Right cardiac atrium (tissue), 5 donors: ENCODE measurements at regions not wholly inside any gene's neighbourhood (a gene's known extent, or its start where the extent isn't known, plus 50 kb on each side); places are given as distances from the start of the nearest gene placed in this dataset.
"Not testable (repeated sequence)": the region's sequence is repeated elsewhere in the genome, so short reads cannot be mapped to it uniquely, and the experiment has no call there.

Experiments
- ATAC-seq, 2 donors: fragments of 200-7000 bp; cut with Tn5 transposase; one replicate each; pipeline versions ENCODE4 v1.8.0 to v1.9.1; 2020; ENCODE audit warnings: moderate library complexity in 2 of 2, mild to moderate bottlenecking in 1 of 2
- DNase-seq, 3 donors: peaks; one replicate each; pipeline ENCODE4 v3.0.0-alpha.2; 2020
- H3K27ac ChIP-seq: one replicate; pipeline ENCODE4 v1.5.1; 2013; ENCODE audit warnings: mild to moderate bottlenecking, low read length, control low read depth, moderate library complexity
- H3K27me3 ChIP-seq: one replicate; pipeline ENCODE4 v1.6.1; 2013; ENCODE audit not compliant: control insufficient read depth, insufficient read depth
- H3K4me1 ChIP-seq: one replicate; pipeline ENCODE4 v1.6.1; 2013; ENCODE audit warnings: low read length; ENCODE audit not compliant: control insufficient read depth, insufficient read depth
- H3K4me3 ChIP-seq: one replicate; pipeline ENCODE4 v1.5.1; 2013; ENCODE audit warnings: low read length, control low read depth
- H3K9me3 ChIP-seq: one replicate; pipeline ENCODE4 v1.6.1; 2013; ENCODE audit warnings: low read length; ENCODE audit not compliant: control insufficient read depth
- WGBS: extraction: QIAGEN DNeasy Blood & Tissue Kit; methylation state at CpG from one replicate; pipeline ENCODE4 v1.1.7; 2013; 5-methylcytosine and 5-hydroxymethylcytosine counted together
- intact Hi-C, 4 donors: fragments of 100-400 bp; cut with DNase I; formaldehyde crosslinking; loops; one replicate each; pipeline versions ENCODE4 v1.11.0 to v1.14.0; 2022 to 2023
- donor health status: healthy with polysubstance abuse.
- donor health status: DM: no; HTN: yes; CAD: no.
- donor health status: DM: no; HTN: no; CAD: no.
- donor health status: DM: no; HTN: yes; CAD: no; lungs with severe emphysema.
- donor health status: DM: yes; HTN: yes; CAD: no.

DNA sequence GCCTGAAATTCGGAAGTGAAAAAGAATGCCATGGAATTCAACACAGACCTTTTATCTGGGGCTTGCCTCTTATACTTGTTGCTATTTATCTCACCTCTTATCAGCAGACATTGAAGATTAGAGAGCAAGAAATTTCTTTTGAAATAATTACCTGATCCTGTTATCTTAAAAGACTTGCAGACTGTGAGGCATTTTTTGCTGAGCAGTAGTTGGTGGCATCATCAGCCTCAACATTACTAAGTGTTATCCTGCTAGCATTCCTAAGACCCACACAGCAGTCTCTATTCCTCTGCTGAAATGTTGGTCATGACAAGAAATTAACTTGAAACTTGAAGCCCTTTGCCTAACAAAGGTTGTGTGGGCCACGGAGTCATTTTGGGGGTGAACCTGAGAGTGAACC lies 186.5 kb downstream of the TRIB2 start:
- Histone ChIP-seq H3K27me3 (no peaks in the 10 kb centered on the region), H3K27ac (no peak overlapping the region), H3K4me3 (no peak overlapping the region), H3K9me3 (no peaks in the 10 kb centered on the region), H3K4me1 (no peaks in the 10 kb centered on the region)
- intact Hi-C loops, result no loop called here
- DNase-seq (no peak), ATAC-seq (peak in 1 of 2 donors; percentile 25)
- 82% methylated on average over 2 of the region's 2 CpGs for WGBS

DNA sequence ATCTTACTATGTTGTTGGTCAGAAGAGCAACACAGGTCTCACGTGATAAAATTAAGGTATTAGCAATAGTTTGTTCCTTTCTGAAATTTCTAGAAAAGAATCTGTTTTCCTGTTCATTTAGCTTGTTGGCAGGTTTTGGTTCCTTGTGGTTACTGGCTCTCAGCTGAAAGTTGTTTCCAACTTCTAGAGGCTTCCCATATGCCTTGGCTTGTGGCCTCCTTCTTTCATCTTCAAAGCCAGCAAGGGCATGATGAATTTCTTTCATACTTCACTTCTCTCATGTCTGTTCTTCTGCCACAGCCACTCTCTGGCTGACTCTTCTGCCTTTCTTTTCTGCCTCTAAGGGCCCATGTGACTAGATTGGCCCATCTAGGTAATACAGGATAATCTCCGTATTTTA lies 193.7 kb downstream of the TRIB2 start:
- no peaks in the 10 kb centered on the region for H3K27me3 ChIP-seq
- ATAC-seq, result no peak
- 95% methylated on average over 2 of the region's 2 CpGs for WGBS
- H3K4me3 ChIP-seq, result no peak overlapping the region
- H3K9me3 ChIP-seq, result no peaks in the 10 kb centered on the region
- H3K27ac ChIP-seq, result no peak overlapping the region
- intact Hi-C loops, result no loop called here
- no peak for DNase-seq
- no peaks in the 10 kb centered on the region for H3K4me1 ChIP-seq

DNA sequence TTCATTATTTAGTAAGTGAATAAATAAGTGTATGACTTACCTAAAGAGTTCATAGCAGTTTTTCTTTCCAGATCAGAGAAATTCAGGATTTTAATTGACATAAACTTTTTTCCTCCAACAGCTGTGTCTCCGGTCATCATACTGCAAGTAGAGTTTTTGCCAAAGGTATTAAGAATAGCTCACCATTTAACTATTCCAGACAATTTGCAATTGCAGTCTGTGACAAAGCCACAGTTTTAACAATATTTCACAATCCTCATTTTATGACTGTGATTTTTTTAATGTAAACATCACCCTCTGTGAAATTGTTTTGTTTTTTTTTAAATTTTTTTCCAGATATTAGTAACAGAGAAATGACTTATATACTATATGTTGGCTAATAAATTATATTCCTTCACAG lies 199.1 kb downstream of the TRIB2 start:
- intact Hi-C loops, result no loop called here
- Histone ChIP-seq H3K27ac (no peak overlapping the region), H3K4me3 (no peak overlapping the region), H3K9me3 (no peaks in the 10 kb centered on the region), H3K4me1 (peaks cover 4% of the 10 kb centered on the region), H3K27me3 (no peaks in the 10 kb centered on the region)
- DNase-seq (no peak), ATAC-seq (no peak)
- WGBS, result 62% methylated on average over 1 of the region's 1 CpG

DNA sequence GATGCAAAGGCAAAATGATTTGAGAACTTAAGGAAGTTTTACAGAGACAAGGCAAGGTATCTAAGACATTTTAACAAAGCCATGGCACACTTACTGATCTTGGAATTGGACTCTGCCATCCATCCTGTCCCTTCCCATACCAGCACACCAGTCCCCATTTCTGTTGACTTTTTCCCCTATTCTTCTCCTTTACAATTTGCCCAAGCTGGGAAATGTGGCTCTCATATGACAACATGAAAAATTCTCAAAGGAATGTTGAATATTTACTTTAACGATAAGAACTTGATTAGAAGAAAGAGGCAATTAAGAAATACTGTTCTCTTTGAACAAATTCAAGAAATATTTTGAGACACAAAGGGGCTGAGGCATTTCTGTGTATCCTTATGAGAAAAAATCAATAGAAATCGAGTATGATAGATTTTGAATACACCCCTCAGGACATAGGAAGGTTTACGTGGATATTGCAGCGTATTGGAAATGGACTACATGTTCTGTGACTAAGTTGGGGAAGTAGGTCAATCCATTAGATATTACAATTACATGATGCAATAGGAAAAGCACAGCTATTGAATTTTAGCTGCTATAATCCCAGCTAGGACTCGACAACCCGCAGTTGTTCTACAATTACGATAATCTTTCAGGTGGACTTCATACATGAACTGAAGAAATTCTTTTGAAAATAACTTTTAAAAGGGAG lies 201.6 kb downstream of the TRIB2 start:
- no peak overlapping the region for H3K4me3 ChIP-seq
- 54% methylated on average over 7 of the region's 7 CpGs for WGBS
- H3K9me3 ChIP-seq, result no peaks in the 10 kb centered on the region
- intact Hi-C loops, result no loop called here
- H3K4me1 ChIP-seq, result peaks cover 4% of the 10 kb centered on the region
- H3K27ac ChIP-seq, result peak overlapping the region; percentile 68
- ATAC-seq (peak; percentile 58 to 79), DNase-seq (no peak)
- H3K27me3 ChIP-seq, result no peaks in the 10 kb centered on the region

DNA sequence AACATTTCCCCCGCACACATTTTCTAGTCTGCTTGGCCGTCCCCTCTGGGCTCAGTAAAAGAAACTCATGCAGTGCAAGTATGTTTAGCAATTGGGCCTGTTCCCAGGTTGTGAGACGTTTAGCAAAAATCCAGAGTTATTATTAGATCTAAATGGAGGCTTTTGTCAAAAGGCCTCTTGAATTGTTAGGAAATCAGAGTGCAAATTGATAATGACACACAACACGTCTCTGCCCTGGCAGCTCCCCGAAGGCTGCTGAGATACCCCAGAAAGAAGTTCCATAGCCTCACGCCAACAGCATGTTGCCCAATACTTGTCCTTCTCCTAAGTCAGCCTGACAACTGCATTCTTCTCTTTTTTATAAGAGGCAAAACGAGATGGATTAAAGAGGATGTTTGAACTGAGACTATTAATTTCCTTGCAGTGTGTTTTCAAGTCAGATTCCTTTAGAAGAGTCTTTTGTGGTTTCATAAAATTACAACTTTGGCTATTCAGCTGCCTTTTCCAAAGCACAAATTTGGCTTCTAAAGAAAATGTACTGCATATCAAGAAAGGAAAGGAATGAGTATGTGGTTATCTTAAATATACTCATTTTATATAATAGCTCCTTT lies 202.2 kb downstream of the TRIB2 start:
- no peaks in the 10 kb centered on the region for H3K9me3 ChIP-seq
- ATAC-seq (peak; percentile 96 to 97), DNase-seq (peak; percentile 88 to 92 (median 88))
- no peak overlapping the region for H3K4me3 ChIP-seq
- H3K4me1 ChIP-seq, result peaks cover 4% of the 10 kb centered on the region
- intact Hi-C loops, result no loop called here
- H3K27ac ChIP-seq, result peak overlapping the region; percentile 60
- no peaks in the 10 kb centered on the region for H3K27me3 ChIP-seq
- WGBS, result 29% methylated on average over 7 of the region's 7 CpGs

DNA sequence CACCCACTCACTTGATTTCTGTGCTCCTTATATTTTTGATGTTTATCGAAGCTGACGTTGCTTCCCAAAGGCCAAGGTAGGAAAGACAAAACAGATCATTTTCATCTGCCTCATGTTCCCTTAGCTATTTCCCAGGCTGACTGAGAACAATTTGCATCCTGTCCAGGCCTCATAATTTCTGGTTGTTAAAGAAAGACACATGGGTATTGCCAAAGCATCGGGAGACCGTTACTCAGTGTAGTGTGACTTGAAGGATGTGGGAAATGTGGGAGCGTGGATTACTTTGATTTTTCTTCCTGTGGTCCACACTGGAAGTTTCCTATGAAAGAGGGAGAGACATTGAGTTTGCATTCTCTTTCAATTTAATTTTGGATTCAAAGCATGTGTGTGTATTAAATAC lies 204.6 kb downstream of the TRIB2 start:
- ATAC-seq, result no peak
- peaks cover 3% of the 10 kb centered on the region for H3K4me1 ChIP-seq
- no peak for DNase-seq
- 66% methylated on average over 5 of the region's 5 CpGs for WGBS
- intact Hi-C loops, result loop anchor here in 1 of 4 donors (10.0 kb wide), 1 partner anchor 97 kb away; no protein-coding TSS in a partner anchor
- H3K27ac ChIP-seq, result no peak overlapping the region
- no peaks in the 10 kb centered on the region for H3K27me3 ChIP-seq
- H3K9me3 ChIP-seq, result no peaks in the 10 kb centered on the region
- no peak overlapping the region for H3K4me3 ChIP-seq

DNA sequence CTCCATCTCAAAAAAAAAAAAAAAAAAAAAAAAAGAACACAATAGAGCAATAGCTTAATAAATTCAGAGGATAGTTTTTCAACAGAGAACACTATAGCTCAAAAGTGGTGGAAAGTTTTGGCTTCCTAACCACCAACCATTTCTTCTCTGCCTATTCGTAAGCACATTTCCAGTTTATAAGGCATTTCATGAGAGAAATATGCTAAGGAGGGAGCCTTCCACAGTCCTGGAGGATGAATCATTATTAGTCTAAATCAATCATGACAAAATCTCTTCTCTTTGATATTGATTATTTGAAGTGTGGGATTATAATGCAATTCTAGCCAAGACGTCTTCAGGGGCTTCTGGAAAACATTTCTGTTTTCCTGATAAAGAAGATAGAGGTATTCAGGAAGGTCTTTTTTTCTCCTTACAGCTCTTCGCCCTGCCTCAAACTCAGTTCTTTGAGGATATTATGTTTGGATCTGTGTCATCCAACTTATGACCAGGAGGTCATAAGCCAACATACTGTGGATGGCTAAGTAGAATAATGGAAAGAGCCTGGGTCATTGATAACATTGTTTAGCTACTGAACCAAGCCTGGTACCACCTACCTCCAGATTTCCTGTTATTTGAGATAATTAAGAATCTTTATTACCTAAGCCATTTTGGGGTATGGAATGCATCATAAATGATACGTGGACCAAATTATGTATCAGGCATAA lies 207.3 kb downstream of the TRIB2 start:
- Histone ChIP-seq H3K9me3 (no peaks in the 10 kb centered on the region), H3K27me3 (no peaks in the 10 kb centered on the region), H3K4me1 (peaks cover 3% of the 10 kb centered on the region), H3K4me3 (no peak overlapping the region), H3K27ac (no peak overlapping the region)
- WGBS, result 82% methylated on average over 4 of the region's 4 CpGs
- DNase-seq (no peak), ATAC-seq (peak; percentile 43 to 87)
- intact Hi-C loops, result loop anchor here in 1 of 4 donors (10.0 kb wide), 1 partner anchor 99 kb away; no protein-coding TSS in a partner anchor

DNA sequence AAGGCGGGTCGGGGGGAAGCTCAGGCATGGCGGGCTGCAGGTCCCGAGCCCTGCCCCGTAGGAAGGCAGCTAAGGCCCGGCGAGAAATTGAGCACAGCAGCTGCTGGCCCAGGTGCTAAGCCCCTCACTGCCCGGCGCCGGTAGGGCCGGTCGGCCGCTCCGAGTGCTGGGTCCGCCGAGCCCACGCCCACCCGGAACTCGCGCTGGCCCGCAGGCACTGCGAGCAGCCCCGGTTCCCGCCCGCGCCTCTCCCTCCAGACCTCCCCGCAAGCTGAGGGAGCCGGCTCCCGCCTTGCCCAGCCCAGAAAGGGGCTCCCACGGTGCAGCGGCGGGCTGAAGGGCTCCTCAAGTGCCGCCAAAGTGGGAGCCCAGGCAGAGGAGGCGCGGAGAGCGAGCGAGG lies 209.9 kb downstream of the TRIB2 start:
- not testable (repeated sequence) for H3K27me3 ChIP-seq, H3K9me3 ChIP-seq, ATAC-seq, H3K27ac ChIP-seq, H3K4me3 ChIP-seq, H3K4me1 ChIP-seq
- peak in 1 of 3 donors; percentile 46 for DNase-seq
- intact Hi-C loops, result loop anchor here in 1 of 4 donors (10.0 kb wide), 1 partner anchor 102 kb away; no protein-coding TSS in a partner anchor
- 99% methylated on average over 34 of the region's 37 CpGs for WGBS

DNA sequence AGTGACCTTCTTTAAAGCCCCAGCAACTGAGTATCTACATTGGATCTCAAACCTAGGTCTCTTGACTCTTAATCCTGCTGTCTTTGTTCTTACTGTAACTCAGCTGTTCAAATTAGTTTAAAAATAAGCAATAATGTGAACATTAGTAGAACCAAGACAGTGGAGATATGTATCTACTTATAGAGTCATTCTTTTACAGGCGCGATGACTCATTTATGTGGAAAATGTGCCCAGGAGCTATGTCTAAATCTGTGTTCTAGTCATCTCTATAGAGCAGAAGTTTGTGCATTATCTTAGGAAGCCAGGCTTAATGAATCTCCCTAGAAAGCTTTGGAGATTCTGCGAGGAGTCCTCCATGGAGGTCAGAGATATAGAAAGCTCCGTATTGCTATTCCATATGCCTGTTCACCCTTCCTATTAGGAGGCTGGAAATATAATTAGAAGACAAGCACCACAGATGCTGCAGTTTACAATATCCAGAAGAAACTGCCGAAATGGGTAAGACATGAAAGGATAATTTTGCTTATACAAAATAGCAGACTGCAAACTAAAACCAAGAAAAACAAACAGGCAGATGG lies 211.6 kb downstream of the TRIB2 start:
- Histone ChIP-seq H3K4me1 (peaks cover 2% of the 10 kb centered on the region), H3K9me3 (no peaks in the 10 kb centered on the region), H3K4me3 (no peak overlapping the region), H3K27me3 (no peaks in the 10 kb centered on the region), H3K27ac (no peak overlapping the region)
- ATAC-seq (no peak), DNase-seq (no peak)
- intact Hi-C loops, result loop anchor here in 2 of 4 donors (2.0 to 10.0 kb wide), 2 partner anchors 103 to 209 kb away; no protein-coding TSS in a partner anchor
- WGBS, result 77% methylated on average over 5 of the region's 5 CpGs

DNA sequence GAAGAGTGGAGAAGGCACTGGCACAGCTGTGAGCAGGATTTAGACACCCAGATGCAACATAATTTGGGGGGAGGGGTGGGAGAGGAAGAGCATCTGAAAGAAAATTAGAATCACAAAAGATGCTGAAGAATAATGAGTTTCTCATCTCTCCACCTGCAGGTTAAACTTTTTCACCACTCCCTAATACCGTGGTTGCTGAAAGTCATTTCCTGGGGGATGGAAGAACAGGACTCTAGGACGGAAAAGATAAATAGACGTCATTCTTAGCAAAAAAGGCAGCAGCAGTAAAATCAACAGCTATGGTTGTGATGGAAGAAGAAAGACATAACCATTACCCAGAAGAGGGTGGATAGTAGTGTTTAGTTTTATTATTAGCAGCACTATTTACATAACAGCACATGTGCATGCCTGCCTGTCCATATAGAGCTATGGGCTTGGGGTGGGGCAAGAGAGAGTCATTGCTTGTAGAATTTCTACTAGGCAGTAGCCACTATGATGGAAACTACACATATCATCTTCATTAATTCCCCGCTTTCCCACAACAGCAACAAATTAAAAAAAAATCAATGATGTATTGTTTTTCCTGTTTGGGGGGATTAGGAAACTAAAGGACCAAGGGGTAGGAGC lies 212.2 kb downstream of the TRIB2 start:
- Histone ChIP-seq H3K27ac (no peak overlapping the region), H3K4me1 (peaks cover 2% of the 10 kb centered on the region), H3K27me3 (no peaks in the 10 kb centered on the region), H3K4me3 (no peak overlapping the region), H3K9me3 (no peaks in the 10 kb centered on the region)
- WGBS, result 44% methylated on average over 4 of the region's 4 CpGs
- no peak for DNase-seq
- intact Hi-C loops, result loop anchor here in 2 of 4 donors (2.0 to 10.0 kb wide), 2 partner anchors 104 to 210 kb away; no protein-coding TSS in a partner anchor
- ATAC-seq, result no peak
